Nephron (organoid): ENCODE measurements at regions not wholly inside any gene's neighbourhood (a gene's known extent, or its start where the extent isn't known, plus 50 kb on each side); places are given as distances from the start of the nearest gene placed in this dataset.
A peak's percentile ranks its signal among the peaks of the same experiment; 100 is the strongest.
"Not testable (repeated sequence)": the region's sequence is repeated elsewhere in the genome, so short reads cannot be mapped to it uniquely, and the experiment has no call there.

Source experiments
- H3K27ac Mint-ChIP-seq, 3 experiments: 2 replicates each; pipeline ENCODE4 v1.8.0; 2020; ENCODE audit warnings: mixed read lengths in 3 of 3, mild to moderate bottlenecking in 2 of 3, moderate library complexity in 1 of 3
- H3K27me3 Mint-ChIP-seq: 2 replicates; pipeline ENCODE4 v1.8.0; 2021; ENCODE audit warnings: low read depth, mild to moderate bottlenecking, moderate library complexity, mixed read lengths
- H3K36me3 Mint-ChIP-seq: 2 replicates; pipeline ENCODE4 v1.8.0; 2020; ENCODE audit warnings: low read depth, mixed read lengths
- H3K4me1 Mint-ChIP-seq: 2 replicates; pipeline ENCODE4 v1.8.0; 2020; ENCODE audit warnings: mixed read lengths
- H3K4me3 Mint-ChIP-seq, 3 experiments: 2 replicates each; pipeline ENCODE4 v1.8.0; 2020; ENCODE audit warnings: mild to moderate bottlenecking in 3 of 3, mixed read lengths in 3 of 3, moderate library complexity in 2 of 3
- H3K9me3 Mint-ChIP-seq: 2 replicates; pipeline ENCODE4 v1.8.0; 2020; ENCODE audit warnings: mixed read lengths
- TF ChIP-seq, protein P1 (sequence below), 3 experiments: fragments of 200-600 bp; sonication (generic); IDR thresholded peaks; one replicate each; pipeline ENCODE4 v1.5.0; 2021; ENCODE audit warnings: antibody characterized with exemption in 3 of 3; ENCODE audit not compliant: unreplicated experiment in 3 of 3

GRCh38 chr2:215861607-215862350 lies 151.6 kb downstream of the MREG start:
- no peaks in the 10 kb centered on the region for H3K36me3 Mint-ChIP-seq
- no peak overlapping the region for H3K4me3 Mint-ChIP-seq
- no peaks in the 10 kb centered on the region for H3K9me3 Mint-ChIP-seq
- H3K27ac Mint-ChIP-seq: peak overlapping the region; percentile 7 to 53 (median 51)
- TF ChIP-seq, protein P1, sequence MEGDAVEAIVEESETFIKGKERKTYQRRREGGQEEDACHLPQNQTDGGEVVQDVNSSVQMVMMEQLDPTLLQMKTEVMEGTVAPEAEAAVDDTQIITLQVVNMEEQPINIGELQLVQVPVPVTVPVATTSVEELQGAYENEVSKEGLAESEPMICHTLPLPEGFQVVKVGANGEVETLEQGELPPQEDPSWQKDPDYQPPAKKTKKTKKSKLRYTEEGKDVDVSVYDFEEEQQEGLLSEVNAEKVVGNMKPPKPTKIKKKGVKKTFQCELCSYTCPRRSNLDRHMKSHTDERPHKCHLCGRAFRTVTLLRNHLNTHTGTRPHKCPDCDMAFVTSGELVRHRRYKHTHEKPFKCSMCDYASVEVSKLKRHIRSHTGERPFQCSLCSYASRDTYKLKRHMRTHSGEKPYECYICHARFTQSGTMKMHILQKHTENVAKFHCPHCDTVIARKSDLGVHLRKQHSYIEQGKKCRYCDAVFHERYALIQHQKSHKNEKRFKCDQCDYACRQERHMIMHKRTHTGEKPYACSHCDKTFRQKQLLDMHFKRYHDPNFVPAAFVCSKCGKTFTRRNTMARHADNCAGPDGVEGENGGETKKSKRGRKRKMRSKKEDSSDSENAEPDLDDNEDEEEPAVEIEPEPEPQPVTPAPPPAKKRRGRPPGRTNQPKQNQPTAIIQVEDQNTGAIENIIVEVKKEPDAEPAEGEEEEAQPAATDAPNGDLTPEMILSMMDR (IDR thresholded peaks at IDR 0.05; ENCODE audit: unreplicated experiment in 3 of 3): no peak
- H3K27me3 Mint-ChIP-seq: peaks cover 7% of the 10 kb centered on the region
- H3K4me1 Mint-ChIP-seq: peaks cover 39% of the 10 kb centered on the region

DNA sequence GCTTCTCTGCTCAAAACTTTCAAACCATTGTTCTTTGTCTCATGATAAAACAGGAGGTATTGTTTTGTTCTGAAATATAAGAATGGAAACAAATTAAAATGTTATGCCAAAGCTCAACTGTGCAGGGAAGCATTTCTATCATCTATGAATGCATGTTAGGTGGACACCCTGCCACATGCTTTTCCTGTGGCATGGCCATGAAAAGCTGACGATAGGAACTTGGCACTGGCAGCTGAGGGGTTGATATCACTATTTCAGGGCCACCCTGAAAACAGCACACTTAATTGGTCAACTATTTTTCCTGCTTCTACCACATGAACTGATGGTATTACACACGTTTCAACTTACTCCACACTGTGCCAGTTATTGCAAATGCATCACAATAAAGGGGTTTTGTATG lies 157.3 kb downstream of the MREG start:
- H3K4me1 Mint-ChIP-seq: peaks cover 10% of the 10 kb centered on the region
- no peak overlapping the region for H3K27ac Mint-ChIP-seq
- H3K27me3 Mint-ChIP-seq: peaks cover 7% of the 10 kb centered on the region
- H3K9me3 Mint-ChIP-seq: peaks cover 5% of the 10 kb centered on the region
- TF ChIP-seq, protein P1 (IDR thresholded peaks at IDR 0.05; ENCODE audit: unreplicated experiment in 3 of 3): no peak
- no peaks in the 10 kb centered on the region for H3K36me3 Mint-ChIP-seq
- no peak overlapping the region for H3K4me3 Mint-ChIP-seq

GRCh38 chr2:215855308-215855707 lies 158.0 kb downstream of the MREG start:
- not testable (repeated sequence) for H3K27ac Mint-ChIP-seq, H3K4me1 Mint-ChIP-seq, H3K9me3 Mint-ChIP-seq, H3K27me3 Mint-ChIP-seq, H3K36me3 Mint-ChIP-seq, H3K4me3 Mint-ChIP-seq

DNA sequence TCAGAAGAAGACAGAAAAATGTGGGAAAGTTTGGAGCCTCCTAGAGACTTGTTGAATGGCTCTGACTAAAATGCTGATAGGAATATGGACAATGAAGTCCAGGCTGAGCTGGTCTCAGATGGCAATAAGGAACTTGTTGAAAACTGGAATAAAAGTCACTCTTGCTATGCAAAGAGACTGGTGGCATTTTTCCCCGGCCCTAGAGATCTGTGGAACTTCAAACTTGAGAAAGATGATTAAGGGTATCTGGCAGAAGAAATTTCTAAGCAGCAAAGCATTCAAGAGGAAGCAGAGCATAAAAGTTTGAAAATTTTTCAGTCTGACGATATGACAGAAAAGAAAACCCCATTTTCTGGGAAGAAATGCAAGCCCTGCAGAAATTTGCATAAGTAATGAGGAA lies 159.3 kb downstream of the MREG start:
- TF ChIP-seq, protein P1 (IDR thresholded peaks at IDR 0.05; ENCODE audit: unreplicated experiment in 3 of 3): no peak
- H3K27ac Mint-ChIP-seq: no peak overlapping the region
- H3K27me3 Mint-ChIP-seq: no peaks in the 10 kb centered on the region
- H3K36me3 Mint-ChIP-seq: no peaks in the 10 kb centered on the region
- H3K4me3 Mint-ChIP-seq: no peak overlapping the region
- peaks cover 5% of the 10 kb centered on the region for H3K9me3 Mint-ChIP-seq
- H3K4me1 Mint-ChIP-seq: no peaks in the 10 kb centered on the region

- TF ChIP-seq, protein P1 (IDR thresholded peaks at IDR 0.05; ENCODE audit: unreplicated experiment in 3 of 3): no peak
- H3K36me3 Mint-ChIP-seq: no peaks in the 10 kb centered on the region
Observed at GRCh38 chr2:215851696-215852095, 161.7 kb downstream of the MREG start.

DNA sequence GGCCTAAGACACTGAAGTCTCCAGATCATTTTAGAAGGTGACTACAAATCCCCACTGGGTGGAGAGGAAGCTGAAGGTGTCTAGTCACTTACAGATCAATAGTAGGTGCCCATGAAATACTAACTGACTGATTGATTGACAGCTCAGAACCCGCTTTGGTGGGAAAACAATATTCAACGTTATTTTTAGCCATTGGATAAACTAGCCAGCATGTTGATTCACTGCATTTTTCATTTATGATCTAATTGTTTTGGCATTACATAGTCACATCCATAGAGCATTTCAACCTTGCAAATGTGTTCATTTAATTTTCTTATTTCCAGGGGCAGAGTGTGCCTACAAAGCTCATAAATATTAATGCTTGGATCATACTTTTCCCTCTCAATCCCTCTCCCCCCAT lies 162.3 kb downstream of the MREG start:
- Mint-ChIP-seq H3K9me3 (peaks cover 5% of the 10 kb centered on the region), H3K4me1 (no peaks in the 10 kb centered on the region), H3K27me3 (no peaks in the 10 kb centered on the region), H3K36me3 (no peaks in the 10 kb centered on the region), H3K27ac (no peak overlapping the region), H3K4me3 (no peak overlapping the region)
- TF ChIP-seq, protein P1 (IDR thresholded peaks at IDR 0.05; ENCODE audit: unreplicated experiment in 3 of 3): no peak

More at GRCh38 chr2:215851696-215852095, 161.7 kb downstream of the MREG start:
- Mint-ChIP-seq H3K4me3 (no peak overlapping the region), H3K4me1 (no peaks in the 10 kb centered on the region), H3K27me3 (no peaks in the 10 kb centered on the region), H3K9me3 (peaks cover 5% of the 10 kb centered on the region), H3K27ac (no peak overlapping the region)
